ENCODE measurements at regions not wholly inside any gene's neighbourhood (a gene's known extent, or its start where the extent isn't known, plus 50 kb on each side); places are given as distances from the start of the nearest gene placed in this dataset.

DNA sequence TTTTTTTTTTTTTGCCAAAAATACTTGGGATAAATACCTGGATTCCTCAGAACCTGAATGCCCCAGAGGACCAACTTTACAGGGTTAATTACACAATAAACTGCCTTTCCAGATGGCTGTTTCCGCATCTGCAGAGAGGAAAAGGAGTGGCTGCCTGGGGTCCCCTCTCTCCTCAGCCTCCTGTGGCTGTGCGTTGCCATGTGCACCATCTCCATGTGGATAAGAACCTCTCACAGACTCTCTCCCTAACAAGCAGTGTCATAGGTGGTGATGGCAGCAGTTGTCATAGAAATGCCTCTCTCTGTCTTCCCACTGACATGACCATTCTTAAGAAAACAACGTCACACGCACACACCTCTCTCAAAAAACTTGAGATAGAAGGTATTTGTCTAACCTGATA, 179.4 kb downstream of the RPLP1 start:
- TF ChIP-seq, protein P1, sequence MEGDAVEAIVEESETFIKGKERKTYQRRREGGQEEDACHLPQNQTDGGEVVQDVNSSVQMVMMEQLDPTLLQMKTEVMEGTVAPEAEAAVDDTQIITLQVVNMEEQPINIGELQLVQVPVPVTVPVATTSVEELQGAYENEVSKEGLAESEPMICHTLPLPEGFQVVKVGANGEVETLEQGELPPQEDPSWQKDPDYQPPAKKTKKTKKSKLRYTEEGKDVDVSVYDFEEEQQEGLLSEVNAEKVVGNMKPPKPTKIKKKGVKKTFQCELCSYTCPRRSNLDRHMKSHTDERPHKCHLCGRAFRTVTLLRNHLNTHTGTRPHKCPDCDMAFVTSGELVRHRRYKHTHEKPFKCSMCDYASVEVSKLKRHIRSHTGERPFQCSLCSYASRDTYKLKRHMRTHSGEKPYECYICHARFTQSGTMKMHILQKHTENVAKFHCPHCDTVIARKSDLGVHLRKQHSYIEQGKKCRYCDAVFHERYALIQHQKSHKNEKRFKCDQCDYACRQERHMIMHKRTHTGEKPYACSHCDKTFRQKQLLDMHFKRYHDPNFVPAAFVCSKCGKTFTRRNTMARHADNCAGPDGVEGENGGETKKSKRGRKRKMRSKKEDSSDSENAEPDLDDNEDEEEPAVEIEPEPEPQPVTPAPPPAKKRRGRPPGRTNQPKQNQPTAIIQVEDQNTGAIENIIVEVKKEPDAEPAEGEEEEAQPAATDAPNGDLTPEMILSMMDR (IDR thresholded peaks at IDR 0.05) = no peak
- TF ChIP-seq POLR2A (IDR thresholded peaks at IDR 0.05) = no peak

Measured in sigmoid colon (tissue), 3 donors.